ENCODE measurements at regions not wholly inside any gene's neighbourhood (a gene's known extent, or its start where the extent isn't known, plus 50 kb on each side); places are given as distances from the start of the nearest gene placed in this dataset.
A peak's percentile ranks its signal among the peaks of the same experiment; 100 is the strongest.
"Not testable (repeated sequence)": the region's sequence is repeated elsewhere in the genome, so short reads cannot be mapped to it uniquely, and the experiment has no call there.

DNA sequence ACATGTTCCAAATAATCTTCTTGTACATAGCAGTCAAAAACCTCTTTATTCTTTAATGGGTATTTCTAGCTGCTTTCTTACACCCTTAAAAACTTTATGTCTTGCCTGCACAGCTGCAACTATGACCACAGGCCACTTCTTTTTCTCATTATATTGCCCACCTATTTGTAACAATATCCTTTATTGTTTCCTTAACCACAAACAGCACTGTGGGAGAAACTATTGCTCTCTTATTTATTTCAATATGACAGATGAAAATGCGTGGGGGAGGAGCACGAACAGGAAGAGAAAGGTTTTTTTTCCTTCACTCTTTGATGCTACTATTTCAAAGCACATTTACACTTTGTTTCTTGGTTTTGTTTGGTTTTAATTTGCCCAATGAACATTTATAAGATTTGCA lies 253.5 kb downstream of the GJA1 start:
- DNase-seq (ENCODE audit: low read depth): no peak

DNA sequence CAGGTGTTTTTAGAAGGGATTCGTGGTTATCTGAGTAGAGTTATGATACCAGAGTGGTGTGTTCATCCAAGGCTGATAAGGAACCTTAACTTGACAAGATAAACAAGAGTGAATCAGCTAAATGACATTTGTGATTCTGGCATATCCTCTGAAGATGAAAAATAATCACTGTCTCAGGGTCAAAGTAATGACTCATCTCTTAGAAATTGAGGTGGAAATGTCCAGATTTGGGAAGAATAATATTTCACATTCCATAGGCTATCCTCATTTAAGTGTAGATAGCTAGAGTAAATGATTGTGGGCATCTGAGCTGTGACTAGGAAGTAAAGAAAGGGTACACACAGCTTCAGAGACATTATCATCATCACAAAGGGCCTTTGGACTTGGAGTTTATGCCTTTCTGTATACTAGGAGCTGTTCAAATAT lies 255.7 kb downstream of the GJA1 start:
- no peak for DNase-seq (ENCODE audit: low read depth)

DNA sequence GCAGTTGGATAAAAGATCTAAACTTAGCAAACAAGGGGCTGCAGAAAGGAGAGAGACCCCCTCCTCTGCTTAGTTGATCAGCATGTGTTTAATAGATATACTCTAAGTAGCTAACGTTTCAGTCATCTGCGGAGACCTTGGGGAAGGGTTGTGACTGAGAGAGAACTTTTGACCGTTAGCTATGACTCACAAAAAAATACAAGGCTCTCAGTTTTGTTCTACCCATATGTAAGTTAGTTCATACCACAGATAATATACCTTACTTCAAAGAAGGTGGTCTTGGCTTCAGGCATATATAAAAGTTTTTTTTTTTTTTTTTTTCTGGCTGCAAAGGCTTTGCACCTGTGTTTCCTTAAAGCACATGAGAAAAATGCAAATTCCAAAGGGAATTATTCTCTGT lies 258.9 kb downstream of the GJA1 start:
- DNase-seq (ENCODE audit: low read depth): no peak

DNA sequence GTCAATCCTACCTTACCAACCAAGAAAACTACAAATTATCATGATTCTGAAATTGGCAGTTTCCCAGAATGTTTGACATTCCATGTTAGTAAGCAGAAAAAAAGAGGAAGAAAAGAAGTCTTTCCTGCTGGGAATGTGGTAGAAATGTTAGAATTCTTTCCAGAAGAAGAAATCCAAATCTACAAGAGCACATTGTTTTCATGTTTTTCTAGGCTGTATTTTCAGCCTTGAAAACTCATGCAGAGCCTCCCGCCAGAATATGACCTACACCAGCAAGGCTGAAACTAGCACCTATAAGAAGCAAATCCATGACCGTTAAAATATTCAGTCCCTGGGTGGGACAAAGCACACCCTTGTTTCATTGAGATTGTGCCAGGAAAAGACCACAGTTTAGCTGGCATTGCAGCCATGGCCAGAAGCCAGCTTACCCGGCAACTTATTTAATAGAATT lies 259.4 kb downstream of the GJA1 start:
- DNase-seq (ENCODE audit: low read depth): no peak

DNA sequence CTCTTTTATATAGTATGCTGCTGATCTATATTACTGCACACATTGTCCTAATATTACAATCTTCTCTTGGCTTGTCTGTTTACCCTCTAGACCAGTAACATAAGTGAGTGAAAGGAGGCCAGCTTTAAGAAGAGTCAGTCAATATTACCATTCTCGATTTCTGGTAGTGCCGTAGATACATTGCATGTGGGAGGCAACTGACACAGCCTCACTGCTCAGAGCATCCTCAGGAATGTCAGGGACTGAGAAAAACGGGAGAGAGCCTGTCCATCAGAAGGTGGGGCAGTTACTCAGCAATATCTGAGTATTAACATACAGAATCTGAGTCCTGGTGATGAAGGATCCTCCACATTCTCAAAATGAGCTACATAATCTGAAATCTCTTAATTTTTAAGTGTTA lies 259.9 kb downstream of the GJA1 start:
- no peak for DNase-seq (ENCODE audit: low read depth)

DNA sequence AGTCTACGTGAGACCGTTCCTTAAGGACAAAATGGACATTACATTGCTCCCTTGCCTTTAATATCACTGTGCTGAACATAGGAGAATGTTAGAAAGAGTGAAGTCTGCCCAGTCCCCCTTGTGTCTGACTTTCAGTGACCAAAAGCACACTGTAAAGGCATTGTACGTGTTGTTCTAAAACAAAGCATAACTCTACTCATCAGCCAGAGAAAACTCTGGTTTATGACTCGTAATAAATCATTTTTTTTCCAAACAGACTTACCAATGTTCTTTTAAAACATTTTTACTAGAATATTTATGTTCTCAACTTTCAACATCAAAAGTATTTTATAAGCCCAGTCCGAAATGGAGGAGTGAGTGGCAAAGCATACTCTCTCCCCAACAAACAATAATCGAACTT lies 262.5 kb downstream of the GJA1 start:
- no peak for DNase-seq (ENCODE audit: low read depth)

DNA sequence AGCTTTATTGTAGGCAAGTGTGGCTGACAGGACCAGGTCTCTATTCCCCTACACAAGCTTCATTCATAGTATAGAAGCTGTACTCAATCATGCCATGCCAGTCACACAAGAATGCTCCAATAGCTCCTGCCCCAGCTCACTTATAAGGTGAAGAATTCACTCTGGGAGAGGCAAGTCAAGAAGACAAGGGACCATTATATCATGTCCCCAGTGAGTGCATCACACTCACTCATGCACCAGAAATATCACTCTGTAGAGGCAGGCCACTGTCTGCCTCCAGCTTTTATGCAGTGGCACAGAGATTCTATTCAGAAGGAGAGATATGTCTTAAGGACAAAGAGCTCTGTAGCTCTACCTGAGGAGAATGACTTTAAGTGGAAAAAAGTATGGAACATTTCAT lies 263.2 kb downstream of the GJA1 start:
- DNase-seq (ENCODE audit: low read depth): no peak

DNA sequence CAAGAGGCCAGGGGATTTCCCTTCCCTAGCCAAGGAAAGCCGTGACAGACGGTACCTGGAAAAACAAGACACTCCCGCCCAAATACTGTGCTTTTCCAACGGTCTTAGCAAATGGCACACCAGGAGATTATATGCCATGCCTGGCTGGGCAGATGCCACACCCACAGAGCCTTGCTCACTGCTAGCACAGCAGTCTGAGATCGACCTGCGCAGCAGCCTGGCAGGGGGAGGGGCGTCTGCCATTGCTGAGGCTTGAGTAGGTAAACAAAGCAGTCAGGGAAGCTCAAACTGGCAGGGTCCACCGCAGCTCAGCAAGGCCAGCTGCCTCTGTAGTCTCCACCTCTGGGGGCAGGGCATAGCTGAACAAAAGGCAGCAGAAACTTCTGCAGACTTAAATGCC lies 267.7 kb downstream of the GJA1 start:
- DNase-seq (ENCODE audit: low read depth): not testable (repeated sequence)

DNA sequence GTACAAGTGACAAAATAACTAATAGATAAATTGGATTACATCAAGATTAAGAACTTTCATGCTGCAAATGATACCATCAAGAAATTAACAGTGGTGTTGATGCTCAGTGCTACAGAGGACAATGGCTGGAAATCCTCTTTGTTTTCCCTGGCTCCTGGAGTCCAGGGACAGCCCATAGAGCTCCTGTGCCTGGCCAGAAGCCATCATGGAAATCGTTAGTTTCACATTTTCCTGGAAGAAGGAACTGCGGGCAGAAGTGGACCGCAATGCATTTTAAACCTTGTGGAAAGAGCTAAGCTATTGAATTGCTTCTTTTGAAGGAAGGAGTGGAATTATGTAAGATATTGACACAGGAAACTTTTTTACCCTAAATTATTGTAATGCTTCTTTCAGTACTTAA lies 276.0 kb downstream of the GJA1 start:
- no peak for DNase-seq (ENCODE audit: low read depth)

DNA sequence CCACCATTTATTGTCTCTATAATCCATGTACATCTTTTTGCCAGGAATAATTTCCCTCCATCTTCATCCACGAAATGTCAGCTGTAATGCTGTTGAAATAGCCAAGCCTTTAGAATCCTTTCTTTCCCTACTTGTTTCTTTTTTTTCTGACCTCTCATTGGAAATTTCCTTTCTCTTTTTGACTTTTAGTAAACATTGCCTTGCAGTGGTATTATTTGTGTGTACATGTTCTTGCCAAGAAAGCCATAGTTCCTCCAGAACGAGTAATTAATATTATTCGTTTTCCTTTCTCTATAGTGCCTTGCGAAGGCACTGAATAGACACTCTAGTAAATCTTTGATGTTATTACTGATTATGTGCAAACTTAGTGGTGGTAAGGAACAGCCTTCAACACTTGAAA lies 282.2 kb downstream of the GJA1 start:
- DNase-seq (ENCODE audit: low read depth): no peak

DNA sequence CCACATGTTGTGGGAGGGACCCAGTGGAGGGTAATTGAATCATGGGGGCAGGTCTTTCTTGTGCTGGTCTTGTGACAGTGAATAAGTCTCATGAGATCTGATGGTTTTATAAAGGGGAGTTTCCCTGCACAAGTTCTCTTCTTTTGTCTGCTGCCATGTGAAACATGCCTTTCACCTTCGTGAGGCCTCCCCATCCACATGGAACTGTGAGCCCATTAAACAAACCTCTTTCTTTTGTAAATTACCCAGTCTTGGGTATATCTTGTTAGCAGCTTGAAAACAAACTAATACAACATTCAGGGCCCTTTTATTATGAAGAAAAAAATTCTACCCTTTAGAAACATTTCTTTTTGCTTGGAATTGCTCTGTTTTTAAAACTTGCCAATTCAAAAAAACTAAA lies 285.4 kb downstream of the GJA1 start:
- DNase-seq (ENCODE audit: low read depth): not testable (repeated sequence)

DNA sequence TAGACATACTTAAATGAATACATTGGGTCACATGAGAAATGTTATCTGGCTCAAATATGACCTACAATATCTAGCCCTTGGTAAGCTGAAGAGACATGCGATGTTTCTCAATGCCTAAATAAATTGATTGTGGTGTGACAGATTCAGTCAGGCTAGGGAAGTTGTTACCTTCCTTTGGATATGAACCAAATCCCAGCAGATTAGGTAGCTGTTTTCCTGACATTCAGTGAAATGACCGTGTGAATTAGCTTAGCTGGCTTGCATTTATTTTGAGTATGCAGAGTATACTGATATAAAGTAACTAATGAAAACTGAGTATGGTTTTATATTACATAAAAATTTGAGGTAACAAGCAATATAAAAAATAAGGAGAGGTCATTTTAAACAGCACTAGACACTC lies 288.2 kb downstream of the GJA1 start:
- DNase-seq (ENCODE audit: low read depth): no peak

DNA sequence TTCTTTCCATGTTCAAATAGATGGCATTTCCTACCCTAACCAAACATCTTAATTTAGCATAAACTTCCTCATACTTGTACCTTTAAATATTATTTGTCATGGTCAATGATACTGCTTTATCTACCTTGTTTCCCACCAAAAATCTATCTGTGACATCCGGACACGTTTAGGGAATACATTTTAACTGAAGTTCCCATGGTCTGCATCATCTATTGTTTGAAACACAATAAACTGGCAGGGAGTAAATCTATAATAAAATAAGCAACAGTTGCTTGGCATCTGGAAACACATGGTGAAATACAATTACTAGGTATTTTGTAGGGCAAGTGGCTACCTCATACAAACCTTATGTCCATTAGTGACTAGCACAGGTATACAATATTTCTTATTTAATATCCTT lies 289.1 kb downstream of the GJA1 start:
- no peak for DNase-seq (ENCODE audit: low read depth)

DNA sequence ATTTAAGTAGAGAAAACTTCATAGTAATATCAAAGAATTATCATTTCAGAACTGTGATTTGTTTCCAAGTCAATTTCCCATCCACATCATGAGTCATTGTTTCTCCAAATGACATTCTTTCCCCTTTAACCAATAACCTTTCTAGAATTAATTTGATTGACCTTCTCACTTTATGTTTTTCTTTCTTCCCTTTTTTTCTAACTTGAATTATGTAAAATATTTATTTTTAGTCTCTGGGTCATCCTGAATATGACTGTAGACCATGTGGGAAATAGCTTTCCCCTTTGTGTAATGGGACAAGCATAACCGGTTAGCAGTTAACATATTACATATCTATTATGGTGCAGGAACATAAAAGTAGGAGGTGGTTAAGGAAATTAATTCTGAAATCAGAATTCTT lies 291.1 kb downstream of the GJA1 start:
- no peak for DNase-seq (ENCODE audit: low read depth)

DNA sequence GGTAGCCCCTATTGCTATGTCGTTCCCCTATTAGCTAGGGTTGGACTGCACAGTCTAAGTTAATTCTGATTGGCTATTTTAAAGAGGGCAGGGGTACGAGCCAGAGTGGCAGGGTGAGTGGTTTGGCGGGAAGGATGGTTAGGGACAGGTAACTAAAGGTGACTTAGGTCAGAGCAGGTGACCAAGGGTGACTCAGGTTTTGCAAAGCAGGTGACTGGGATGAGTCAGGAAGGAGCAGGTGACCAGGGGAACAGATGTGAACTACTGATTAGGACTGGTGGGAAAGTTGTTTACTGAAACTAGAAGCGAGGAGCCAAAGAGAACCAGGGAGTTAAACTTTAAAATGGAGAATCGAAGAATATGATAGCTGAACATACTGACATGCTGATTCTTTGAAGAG lies 295.2 kb downstream of the GJA1 start:
- DNase-seq (ENCODE audit: low read depth): no peak

DNA sequence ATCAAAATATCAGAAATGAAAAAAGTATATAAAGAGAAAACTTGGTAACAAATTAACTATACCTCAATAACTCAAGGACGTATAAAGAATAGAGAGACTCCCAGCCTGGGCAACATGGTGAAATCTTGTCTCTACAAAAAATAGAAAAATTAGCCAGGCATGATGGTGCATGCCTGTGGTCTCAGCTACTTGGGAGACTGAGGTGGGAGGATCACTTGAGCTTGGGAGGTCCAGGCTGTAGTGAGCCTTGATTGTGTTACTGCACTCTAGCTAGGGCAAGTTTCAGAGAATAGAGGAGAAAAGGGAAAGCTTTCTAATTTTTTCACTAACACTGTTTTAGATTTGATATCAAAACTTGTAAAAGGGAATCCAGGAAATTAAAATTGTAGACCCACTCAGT lies 295.9 kb downstream of the GJA1 start:
- DNase-seq (ENCODE audit: low read depth): no peak

DNA sequence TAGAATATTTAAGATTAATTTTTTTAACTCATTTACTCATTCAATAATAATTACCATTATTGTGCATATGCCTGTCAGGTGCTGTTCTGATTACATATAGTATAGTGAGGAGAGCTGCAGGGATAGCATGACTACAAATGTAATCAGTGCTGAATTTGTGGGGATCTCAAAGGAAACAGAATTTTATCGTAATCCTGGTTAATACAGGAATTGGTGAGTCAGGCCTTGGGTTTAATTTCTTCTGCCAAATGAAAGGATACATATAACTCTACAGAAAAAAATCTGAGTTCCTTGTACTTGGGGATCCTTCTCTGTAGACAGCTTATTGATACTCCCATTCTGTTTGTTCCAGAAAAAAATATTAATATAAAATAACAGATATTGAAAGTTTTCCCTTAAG lies 297.2 kb downstream of the GJA1 start:
- DNase-seq (ENCODE audit: low read depth): no peak

DNA sequence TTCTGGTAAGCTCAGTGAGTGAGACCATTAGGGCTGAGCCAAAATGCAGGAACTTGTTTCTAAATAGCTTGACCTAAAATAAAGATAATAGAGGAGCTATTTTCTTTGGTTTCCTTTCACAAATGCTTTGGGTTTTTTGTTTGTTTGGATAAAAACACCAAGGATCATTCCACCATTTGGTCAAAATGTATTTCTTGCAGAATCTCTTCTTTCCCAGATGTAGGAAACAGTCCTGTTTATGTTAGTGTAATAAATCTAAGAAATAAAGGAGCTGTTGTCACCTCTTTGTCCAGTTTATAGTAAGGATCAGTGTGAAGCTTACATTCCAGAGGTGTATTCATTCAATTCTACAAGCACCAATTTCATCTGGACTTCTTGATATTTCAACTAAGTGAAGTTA lies 297.8 kb downstream of the GJA1 start:
- no peak for DNase-seq (ENCODE audit: low read depth)

DNA sequence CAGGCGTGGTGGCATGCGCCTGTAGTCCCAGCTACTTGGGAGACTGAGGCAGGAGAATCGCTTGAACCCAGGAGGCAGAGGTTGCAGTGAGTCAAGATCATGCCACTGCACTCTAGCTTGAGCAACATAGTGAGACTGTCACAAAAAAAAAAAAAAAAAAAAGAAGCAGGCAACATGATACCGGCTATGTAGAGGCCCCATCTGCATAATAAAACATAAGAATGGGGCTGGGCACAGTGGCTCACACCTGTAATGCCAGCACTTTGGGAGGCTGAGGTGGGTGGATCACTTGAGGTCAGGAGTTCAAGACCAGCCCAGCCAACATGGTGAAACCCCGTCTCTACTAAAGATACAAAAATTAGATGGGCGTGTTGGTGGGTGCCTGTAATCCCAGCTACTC lies 304.7 kb downstream of the GJA1 start:
- DNase-seq (ENCODE audit: low read depth): not testable (repeated sequence)

DNA sequence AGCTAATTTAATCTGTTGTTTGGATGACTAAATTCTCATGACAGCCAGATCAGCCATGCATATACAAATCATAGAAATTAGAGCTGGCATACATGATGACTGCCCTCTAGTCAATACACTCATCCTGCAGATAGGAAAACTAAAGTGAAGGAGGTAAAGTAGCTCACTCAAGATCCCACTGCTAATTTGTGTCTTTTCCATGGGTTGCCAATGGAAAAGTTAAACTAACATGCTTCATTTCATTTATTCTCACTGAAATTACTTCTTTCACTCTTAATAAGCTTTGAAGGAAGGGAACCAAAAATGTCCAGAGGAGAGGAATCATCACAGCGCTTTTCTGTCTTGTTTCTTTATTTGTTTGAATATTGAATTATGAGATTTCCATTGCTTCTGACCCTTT lies 308.2 kb downstream of the GJA1 start:
- DNase-seq (ENCODE audit: low read depth): no peak

DNA sequence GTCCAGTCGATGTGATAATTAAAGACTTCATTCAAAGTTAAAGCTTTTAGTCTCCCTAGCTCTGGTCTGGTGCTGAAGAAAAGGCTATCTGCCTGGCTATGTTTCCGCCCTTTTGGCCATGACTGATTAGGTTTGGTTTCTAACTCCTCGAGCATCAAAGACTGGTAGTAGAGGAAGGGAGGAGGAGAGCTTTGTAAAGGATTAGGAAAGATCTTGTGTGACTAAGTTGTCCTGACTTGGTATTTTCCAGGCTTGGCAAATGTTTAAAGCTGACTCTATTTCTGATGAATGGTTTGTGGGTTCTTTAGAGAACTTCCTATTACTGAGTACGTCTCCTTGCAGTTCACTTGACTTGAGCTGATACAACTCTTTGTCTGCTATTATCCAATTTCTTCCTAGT lies 312.9 kb downstream of the GJA1 start:
- DNase-seq (ENCODE audit: low read depth): no peak

DNA sequence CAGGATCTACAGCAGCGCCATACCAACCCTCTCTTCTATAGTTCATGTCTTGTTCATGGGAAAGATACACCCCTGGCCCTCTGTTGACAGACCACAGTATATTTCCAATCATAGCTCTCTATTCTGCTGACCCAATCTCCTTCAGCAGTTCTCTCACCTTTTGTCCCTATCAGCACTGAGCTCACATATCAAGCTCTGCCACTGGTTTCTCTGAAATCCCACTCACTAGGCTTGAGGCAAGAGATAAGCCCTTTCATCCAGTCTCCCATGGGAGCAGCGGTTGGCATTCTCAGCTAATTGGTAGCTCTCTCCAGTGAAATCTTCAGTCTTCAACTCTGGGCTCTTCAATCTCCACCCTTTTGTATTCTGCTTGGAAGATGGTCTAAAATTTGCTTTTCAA lies 313.4 kb downstream of the GJA1 start:
- DNase-seq (ENCODE audit: low read depth): peak; percentile 3

DNA sequence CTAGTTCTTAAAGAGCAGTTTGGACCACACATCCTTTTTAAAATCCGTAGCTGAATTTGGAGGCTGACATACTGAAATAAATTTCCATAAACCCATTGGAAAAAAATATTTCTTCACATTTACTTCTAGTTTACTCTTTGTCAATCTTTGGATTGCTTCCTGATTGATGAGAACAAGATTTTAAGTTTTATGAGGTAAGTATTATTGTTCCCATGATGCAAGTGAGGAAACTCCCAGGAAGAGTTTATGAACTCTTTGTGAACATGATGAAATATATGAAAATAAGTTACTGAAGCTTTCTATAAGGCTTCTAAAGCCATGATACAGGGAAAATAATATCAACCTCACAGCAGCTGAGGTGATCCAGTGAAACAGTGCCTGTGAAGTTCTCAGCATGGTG lies 320.0 kb downstream of the GJA1 start:
- no peak for DNase-seq (ENCODE audit: low read depth)

DNA sequence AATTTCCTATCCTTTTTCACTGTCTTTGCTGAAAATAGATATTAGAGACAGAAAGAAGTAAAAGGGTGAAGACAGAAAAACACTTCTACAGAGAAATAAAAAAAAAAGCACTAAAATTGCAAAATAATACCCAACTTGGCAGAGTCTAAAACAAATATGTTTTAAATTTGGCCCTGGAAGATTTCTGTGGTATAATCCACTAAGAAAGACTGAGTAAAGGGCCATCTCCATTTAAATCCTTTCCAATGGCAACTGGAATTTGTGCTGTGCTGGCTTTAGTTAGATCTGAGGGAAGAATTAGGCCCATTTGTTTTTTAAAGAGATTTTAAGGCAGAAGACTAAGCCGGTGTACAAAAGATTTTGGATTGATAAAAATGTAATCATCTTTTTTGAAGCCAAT lies 321.2 kb downstream of the GJA1 start:
- DNase-seq (ENCODE audit: low read depth): no peak

DNA sequence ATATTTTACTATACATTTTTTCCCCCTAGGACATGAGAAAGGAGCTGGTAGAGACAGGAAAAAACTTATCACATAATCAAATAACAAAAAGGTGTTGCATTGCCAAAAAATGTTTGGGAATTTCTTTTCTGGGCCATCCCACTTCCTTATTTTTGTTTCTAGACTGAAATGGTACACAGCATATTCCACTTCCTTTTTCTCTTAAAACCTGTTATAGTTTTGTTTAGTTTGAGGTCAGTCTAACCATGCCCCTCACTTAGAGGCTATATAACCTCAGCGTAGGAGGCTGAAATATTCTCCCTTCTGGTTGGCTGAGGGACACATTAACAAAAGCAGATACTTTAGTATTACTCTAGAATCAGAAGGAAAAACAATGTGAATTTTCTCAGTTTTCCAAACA lies 323.9 kb downstream of the GJA1 start:
- DNase-seq (ENCODE audit: low read depth): no peak

Data from Daoy (cell line).